ENCODE measurements at regions not wholly inside any gene's neighbourhood (a gene's known extent, or its start where the extent isn't known, plus 50 kb on each side); places are given as distances from the start of the nearest gene placed in this dataset.

DNA sequence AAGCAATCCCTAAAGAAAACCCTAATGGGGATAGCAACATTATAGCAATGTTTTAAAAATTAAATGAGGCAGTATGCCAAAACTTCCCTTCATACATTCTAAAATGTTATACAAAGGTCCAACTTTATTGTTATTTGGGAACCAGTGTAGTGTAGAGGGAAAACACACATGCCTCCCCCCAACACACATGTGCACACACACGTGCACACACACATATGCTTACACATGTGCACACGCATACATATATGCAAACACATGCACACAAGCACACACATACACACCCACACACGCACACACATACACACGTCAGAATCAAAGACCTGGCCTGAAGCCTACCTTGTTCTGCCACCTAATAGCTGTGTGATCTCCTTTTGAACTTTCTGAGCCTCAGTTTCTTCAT lies 83.3 kb downstream of the SCN11A start:
- H3K9ac ChIP-seq (replicated peaks in 1 of 4; ENCODE audit: extremely low read depth in 1 of 4, low read depth in 3 of 4, low read length in 3 of 4) = no peak overlapping the region
- no peak overlapping the region for H2BK120ac ChIP-seq (replicated peaks; ENCODE audit: low read depth, low read length)
- no peak overlapping the region for H3K18ac ChIP-seq (ENCODE audit: extremely low read depth, low read length)
- H2BK12ac ChIP-seq (ENCODE audit: low read depth, low read length) = no peak overlapping the region
- no peak for FAIRE-seq
- H3K79me2 ChIP-seq (ENCODE audit: control insufficient read depth in 1 of 2, insufficient read depth in 2 of 2, low read length in 2 of 2) = no peaks in the 10 kb centered on the region
- H2BK5ac ChIP-seq (ENCODE audit: low read depth, low read length) = no peak overlapping the region
- H3K27me3 ChIP-seq (replicated peaks in 1 of 4; ENCODE audit: control insufficient read depth in 3 of 4, extremely low read depth in 1 of 4, insufficient read depth in 3 of 4, low read length in 3 of 4) = peaks cover 0 to 2% (median 0%) of the 10 kb centered on the region in 4 experiments; a peak in 1 of 7 replicates
- no peaks in the 10 kb centered on the region for H3K23me2 ChIP-seq (ENCODE audit: low read depth, low read length)
- H4K20me1 ChIP-seq (replicated peaks in 1 of 2; ENCODE audit: control insufficient read depth in 1 of 2, insufficient read depth in 2 of 2, low read length in 2 of 2) = no peaks in the 10 kb centered on the region
- no peak overlapping the region for H4K5ac ChIP-seq (ENCODE audit: insufficient read length, low read depth, low read length)
- H2BK20ac ChIP-seq (ENCODE audit: low read length) = no peak overlapping the region
- H3K27ac ChIP-seq (ENCODE audit: low read depth, low read length) = no peak overlapping the region
- 87% methylated on average over 4 of the region's 4 CpGs; no CpG with 5 or more reads in 1 of the 2 experiments for WGBS, 2 experiments (ENCODE audit: extremely low coverage in 1 of 2, insufficient coverage in 1 of 2, insufficient read length in 1 of 2, insufficient replicate concordance in 2 of 2, low coverage in 1 of 2, low lambda C conversion rate in 2 of 2, missing lambda C conversion rate in 1 of 2)
- no peak overlapping the region for H3K4me2 ChIP-seq (ENCODE audit: insufficient read depth in 1 of 2, low read depth in 2 of 2, low read length in 2 of 2)
- H3K9me3 ChIP-seq (ENCODE audit: insufficient read depth in 2 of 2, low read depth in 1 of 2, low read length in 1 of 2) = no peaks in the 10 kb centered on the region
- ChIA-PET CTCF (ENCODE audit: partially characterized antibody) (interaction anchor here (1.3 to 4.8 kb wide), 3 partner anchors 9 to 15 kb away, joined by 4 to 43 read pairs (median 6); no protein-coding TSS in a partner anchor), POLR2A (ENCODE audit: partially characterized antibody) (no interaction called here)
- no peak overlapping the region for H4K8ac ChIP-seq (ENCODE audit: extremely low read depth, insufficient read depth, low read length)
- no peak overlapping the region for H2AK5ac ChIP-seq (ENCODE audit: low read depth, low read length)
- H3K36me3 ChIP-seq (ENCODE audit: control insufficient read depth in 2 of 4, insufficient read depth in 4 of 4, low read length in 3 of 4) = no peaks in the 10 kb centered on the region
- H2AFZ ChIP-seq (ENCODE audit: low read length) = no peak overlapping the region
- no peak overlapping the region for H3K23ac ChIP-seq (ENCODE audit: insufficient read length)
- H3K14ac ChIP-seq (ENCODE audit: insufficient read length) = no peak overlapping the region
- no peaks in the 10 kb centered on the region for H3K79me1 ChIP-seq (ENCODE audit: low read depth, low read length)
- no peak overlapping the region for H2BK15ac ChIP-seq (ENCODE audit: low read length)
- no peak for DNase-seq (ENCODE audit: low read depth in 1 of 2, low spot score in 2 of 2)
- no peak overlapping the region for H3K56ac ChIP-seq (replicated peaks; ENCODE audit: insufficient read length, low read depth, low read length)
- no peak overlapping the region for H3K4ac ChIP-seq (replicated peaks; ENCODE audit: insufficient read length, low read depth, low read length)
- peaks cover 0 to 5% (median 1%) of the 10 kb centered on the region in 4 experiments; a peak in 3 of 7 replicates for H3K4me1 ChIP-seq (replicated peaks in 1 of 4; ENCODE audit: control insufficient read depth in 3 of 4, insufficient read depth in 4 of 4, low read length in 3 of 4)
- no peak overlapping the region for H3K4me3 ChIP-seq (ENCODE audit: extremely low read depth in 1 of 4, insufficient read depth in 2 of 4, low read depth in 3 of 4, low read length in 4 of 4)
- no peak overlapping the region for H4K91ac ChIP-seq (replicated peaks; ENCODE audit: insufficient read length, low read length)
- TF ChIP-seq BCL11A (IDR thresholded peaks at IDR 0.05; ENCODE audit: low read depth in 2 of 2, low read length in 2 of 2) = no peak
- TF ChIP-seq CREB1 (IDR thresholded peaks at IDR 0.05) = no peak
- no peak for TF ChIP-seq CHD2 (IDR thresholded peaks at IDR 0.05; ENCODE audit: low read length)
- TF ChIP-seq SRF (IDR thresholded peaks at IDR 0.05; ENCODE audit: low read depth, low read length) = no peak
- TF ChIP-seq EP300 (IDR thresholded peaks at IDR 0.05; ENCODE audit: borderline replicate concordance in 1 of 2, low read depth in 2 of 2, low read length in 2 of 2) = no peak
- no peak for TF ChIP-seq RNF2 (IDR thresholded peaks at IDR 0.05; ENCODE audit: borderline replicate concordance, low read depth, low read length, missing control alignments, poor library complexity, severe bottlenecking)
- no peak for TF ChIP-seq TBP (IDR thresholded peaks at IDR 0.05; ENCODE audit: low read depth, low read length)
- TF ChIP-seq, protein P1, sequence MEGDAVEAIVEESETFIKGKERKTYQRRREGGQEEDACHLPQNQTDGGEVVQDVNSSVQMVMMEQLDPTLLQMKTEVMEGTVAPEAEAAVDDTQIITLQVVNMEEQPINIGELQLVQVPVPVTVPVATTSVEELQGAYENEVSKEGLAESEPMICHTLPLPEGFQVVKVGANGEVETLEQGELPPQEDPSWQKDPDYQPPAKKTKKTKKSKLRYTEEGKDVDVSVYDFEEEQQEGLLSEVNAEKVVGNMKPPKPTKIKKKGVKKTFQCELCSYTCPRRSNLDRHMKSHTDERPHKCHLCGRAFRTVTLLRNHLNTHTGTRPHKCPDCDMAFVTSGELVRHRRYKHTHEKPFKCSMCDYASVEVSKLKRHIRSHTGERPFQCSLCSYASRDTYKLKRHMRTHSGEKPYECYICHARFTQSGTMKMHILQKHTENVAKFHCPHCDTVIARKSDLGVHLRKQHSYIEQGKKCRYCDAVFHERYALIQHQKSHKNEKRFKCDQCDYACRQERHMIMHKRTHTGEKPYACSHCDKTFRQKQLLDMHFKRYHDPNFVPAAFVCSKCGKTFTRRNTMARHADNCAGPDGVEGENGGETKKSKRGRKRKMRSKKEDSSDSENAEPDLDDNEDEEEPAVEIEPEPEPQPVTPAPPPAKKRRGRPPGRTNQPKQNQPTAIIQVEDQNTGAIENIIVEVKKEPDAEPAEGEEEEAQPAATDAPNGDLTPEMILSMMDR (IDR thresholded peaks at IDR 0.05; ENCODE audit: control extremely low read depth in 1 of 3, insufficient read depth in 1 of 3, low read depth in 1 of 3, low read length in 3 of 3) = no peak
- TF ChIP-seq ZNF274 (IDR thresholded peaks at IDR 0.05; ENCODE audit: borderline replicate concordance, extremely low read depth, low read length) = no peak
- TF ChIP-seq POU5F1 (IDR thresholded peaks at IDR 0.05; ENCODE audit: low read depth, low read length) = no peak
- no peak for TF ChIP-seq TAF7 (optimal IDR thresholded peaks at IDR 0.05; ENCODE audit: borderline replicate concordance, low read depth, low read length)

All from H1 (cell line).